SK-N-DZ (cell line): ENCODE measurements at regions not wholly inside any gene's neighbourhood (a gene's known extent, or its start where the extent isn't known, plus 50 kb on each side); places are given as distances from the start of the nearest gene placed in this dataset.
"Not testable (repeated sequence)": the region's sequence is repeated elsewhere in the genome, so short reads cannot be mapped to it uniquely, and the experiment has no call there.

Source experiments
- DNase-seq: peaks from one replicate; pipeline ENCODE4 v3.0.0-alpha.2; 2015; ENCODE audit warnings: low spot score

DNA sequence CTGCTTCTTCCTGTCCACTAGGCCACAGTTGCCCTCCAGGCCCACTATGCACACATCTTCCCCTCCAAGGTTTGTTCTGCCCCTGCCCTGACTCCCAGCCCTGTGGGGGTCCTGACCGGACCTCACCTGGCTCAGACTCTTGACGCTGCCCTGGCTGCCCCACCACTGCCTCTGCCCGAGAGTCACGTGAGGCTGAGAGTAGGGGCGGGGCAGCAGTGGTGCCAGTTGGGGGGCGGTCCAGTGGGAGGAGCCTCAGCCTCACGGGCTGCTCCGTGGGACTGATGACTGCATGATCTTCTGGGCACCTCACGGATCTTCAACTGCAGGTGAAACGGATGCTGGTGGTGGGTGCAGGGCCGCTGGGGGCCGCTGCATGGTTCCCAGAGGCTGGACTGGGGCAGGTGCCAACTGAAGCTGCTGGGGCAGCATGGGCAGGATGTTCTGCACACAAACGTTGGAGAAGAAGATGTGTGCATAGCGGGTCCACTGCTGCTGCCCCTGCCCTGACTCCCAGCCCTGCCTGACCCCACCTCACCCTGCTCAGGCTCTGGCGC, 77.6 kb downstream of the HHIPL2 start:
- DNase-seq: not testable (repeated sequence)

DNA sequence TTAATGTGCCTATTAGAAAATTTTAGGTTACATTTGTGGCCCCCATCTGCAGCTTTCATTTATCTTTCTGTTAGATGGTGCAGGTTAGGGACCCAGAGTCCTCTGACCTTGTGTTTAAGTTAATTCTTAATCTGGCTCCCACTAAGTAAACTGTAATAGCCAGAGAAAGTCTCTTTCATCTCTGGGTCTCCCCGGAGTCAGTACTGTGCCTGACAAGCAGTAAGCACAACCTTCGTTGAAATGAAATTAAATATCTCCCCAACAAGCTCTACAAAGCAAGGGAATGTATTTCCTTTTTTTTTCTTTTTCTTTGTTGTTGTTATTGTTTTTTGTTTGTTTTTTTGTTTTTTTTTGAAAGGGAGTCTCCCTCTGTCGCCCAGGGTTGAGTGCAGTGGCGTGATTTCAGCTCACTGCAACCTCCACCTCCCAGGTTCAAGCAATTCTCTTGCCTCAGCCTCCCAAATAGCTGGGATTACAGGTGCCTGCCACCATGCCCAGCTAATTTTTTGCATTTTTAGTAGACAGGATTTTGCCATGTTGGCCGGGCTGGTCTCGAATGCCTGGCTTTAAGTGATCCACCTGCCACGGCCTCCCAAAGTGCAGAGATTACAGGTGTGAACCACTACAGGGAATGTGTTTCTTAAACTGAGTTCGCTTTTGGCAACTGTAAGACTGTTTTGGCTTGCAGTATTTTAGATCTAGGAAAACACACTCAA, 81.6 kb downstream of the HHIPL2 start:
- DNase-seq: no peak

- DNase-seq: peak; percentile 87
Observed at GRCh38 chr1:222465211-222466041, 82.5 kb downstream of the HHIPL2 start.

DNA sequence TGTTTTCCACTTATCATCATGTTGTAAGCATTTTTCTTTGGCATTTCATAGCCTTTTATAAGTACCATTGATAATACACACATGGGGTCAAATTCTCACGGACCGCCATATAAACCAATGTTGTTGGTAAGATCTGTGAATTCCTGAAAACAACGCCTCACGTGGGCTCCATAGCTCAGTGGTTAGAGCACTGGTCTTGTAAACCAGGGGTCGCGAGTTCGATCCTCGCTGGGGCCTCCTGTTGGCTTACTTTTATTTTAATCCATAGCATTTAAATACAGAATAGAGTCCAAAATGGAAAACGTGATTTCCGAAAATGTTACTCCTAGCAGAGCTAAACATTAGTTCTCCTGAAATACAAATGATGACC, 83.1 kb downstream of the HHIPL2 start:
- peak; percentile 49 for DNase-seq

- no peak for DNase-seq
Observed at GRCh38 chr1:222463059-222463730, 84.7 kb downstream of the HHIPL2 start.

GRCh38 chr1:222462601-222463000, 85.3 kb downstream of the HHIPL2 start:
- no peak for DNase-seq

DNA sequence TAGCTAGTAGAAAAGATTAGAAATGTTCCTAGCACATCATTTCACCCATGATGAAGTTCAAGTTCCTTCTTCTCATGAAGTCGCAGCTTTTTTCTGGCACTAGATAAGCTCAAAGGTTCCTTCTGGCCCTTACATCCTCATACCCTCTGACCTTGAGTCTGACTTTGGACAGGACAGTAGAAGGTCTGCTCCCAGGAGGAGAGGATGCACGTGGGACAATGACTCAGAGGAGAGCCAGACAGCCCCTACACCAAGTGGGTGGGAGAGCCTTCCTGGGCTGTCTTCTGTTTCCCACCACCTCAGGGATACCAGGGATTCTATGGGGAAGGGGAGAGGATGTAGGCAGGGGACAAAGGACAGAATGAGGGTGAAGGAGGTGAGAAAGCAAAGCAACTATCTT, 86.0 kb downstream of the HHIPL2 start:
- no peak for DNase-seq

DNA sequence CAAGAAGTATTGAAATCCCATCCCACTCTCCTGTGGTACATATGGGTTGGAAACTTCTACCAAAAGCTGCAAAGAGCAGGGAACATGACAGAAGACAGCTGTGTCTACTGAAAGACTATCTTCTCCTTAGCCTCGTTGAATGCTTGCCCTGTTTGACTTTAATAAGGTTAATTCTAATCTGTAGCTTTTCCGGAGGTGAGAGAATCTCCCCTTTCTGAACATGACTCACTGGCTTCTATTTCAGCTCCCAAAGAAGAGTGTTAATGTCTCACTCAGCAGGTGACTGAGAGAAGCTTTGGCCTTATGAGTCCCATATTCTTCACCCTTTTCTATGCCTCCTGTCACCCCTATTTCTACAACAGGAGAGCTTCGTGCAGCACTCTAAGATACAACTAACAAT, 88.3 kb downstream of the HHIPL2 start:
- DNase-seq: no peak

GRCh38 chr1:222457513-222457912, 90.4 kb downstream of the HHIPL2 start:
- no peak for DNase-seq

DNA sequence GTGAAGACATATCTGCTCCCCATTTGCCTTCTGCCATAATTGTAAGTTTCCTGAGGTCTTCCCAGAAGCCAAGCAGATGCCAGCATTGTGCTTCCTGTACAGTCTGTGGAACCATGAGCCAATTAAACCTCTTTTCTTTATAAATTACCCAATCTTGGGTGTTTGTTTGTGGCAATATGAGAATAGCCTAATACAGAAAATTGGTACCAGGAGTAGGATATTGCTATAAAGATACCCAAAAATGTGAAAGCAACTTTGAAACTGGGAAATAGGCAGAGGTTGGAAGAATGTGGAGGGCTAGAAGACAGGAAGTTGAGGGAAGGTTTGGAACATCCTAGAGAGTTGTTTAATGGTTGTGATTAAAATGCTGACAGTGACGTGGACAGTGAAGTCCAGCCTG, 90.8 kb downstream of the HHIPL2 start:
- DNase-seq: no peak

GRCh38 chr1:222455188-222455879, 92.6 kb downstream of the HHIPL2 start:
- peak; percentile 71 for DNase-seq

GRCh38 chr1:222454782-222455181, 93.1 kb downstream of the HHIPL2 start:
- DNase-seq: no peak

- DNase-seq: no peak
Observed at GRCh38 chr1:222454186-222454585, 93.7 kb downstream of the HHIPL2 start.

DNA sequence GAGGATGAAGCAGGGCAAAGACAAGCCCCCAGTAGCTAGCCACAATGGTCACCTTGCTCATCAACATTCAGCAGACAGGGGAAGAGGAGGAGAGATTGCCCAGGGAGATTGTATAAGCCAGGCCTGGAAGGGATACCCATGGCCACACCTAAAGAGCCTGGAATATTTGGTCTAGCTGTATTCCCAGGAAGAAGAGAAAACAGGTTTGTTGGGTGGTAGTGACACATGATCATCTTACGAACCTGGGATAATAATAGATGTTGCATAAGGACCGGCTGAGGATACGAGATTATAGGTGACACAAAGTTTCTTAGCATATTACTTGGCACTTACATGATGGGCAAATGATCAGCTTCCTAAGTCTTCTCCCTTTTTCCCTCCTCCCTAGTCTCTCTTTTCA, 95.9 kb downstream of the HHIPL2 start:
- DNase-seq: no peak

GRCh38 chr1:222443566-222443965, 104.3 kb downstream of the HHIPL2 start:
- DNase-seq: no peak

- no peak for DNase-seq
Observed at GRCh38 chr1:222441066-222441465, 106.8 kb downstream of the HHIPL2 start.

DNA sequence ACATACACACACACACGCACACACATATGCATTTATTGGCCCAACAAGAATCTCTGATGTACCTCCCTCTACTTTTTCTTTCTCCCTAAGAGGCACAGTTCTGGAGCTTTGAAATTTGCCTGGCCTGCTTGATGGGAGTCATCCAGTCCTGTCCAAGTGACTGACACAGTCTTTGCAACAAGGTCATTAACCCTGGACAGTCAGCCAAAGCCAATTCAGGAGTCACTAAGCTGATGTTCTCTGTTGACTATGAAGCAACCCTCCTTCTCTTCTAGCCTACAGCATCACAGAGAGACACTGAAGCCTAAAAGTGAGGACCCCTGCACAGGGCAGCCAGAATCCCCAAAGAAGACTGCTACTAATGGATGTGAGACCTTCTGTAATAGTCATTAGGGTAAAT, 123.1 kb downstream of the HHIPL2 start:
- no peak for DNase-seq

DNA sequence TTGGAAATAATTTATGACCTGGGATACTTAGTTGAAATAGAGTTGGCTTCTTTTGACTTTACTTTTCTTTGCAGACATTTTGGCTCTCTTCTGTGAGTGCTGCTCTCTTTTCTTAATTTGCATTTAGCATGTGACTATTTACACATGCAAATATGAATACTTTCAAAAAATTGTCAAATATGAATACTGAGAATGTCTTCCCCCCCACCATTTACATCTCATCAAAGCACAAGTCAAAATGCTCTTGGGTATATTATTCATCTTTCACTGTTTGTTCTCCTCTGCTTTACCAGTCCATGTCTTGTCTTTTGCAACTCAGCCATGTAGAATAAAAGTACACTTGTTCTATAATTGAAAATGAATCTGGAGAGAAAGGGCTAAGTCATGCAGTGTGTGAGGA, 126.5 kb downstream of the HHIPL2 start:
- DNase-seq: no peak

GRCh38 chr1:222420633-222421032, 127.3 kb downstream of the HHIPL2 start:
- DNase-seq: no peak

- DNase-seq: no peak
Observed at GRCh38 chr1:222418654-222419053, 129.2 kb downstream of the HHIPL2 start.

DNA sequence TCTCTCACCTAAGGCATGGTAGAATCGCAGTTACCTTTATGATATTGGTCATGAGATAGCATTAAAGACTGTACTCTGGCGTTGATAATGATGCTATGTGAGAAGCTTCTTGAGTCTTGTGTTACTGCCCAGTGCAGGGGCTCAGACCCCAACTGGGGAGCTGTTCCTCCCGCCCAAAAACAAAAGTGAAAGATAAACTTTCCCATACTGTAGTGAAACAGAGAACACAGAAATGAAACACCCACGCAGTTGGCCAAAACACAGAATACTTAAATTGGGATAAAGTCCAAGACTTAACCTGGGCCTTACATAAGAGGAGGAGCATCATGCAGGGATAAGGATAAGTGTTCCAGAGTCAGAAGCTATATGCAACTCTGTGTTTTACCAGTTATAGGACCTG, 130.6 kb downstream of the HHIPL2 start:
- no peak for DNase-seq
